ENCODE measurements at regions not wholly inside any gene's neighbourhood (a gene's known extent, or its start where the extent isn't known, plus 50 kb on each side); places are given as distances from the start of the nearest gene placed in this dataset.

GRCh38 chr2:5304640-5305039 lies 387.5 kb upstream of the SOX11 start:
- Histone ChIP-seq H3K9me3 (ENCODE audit: insufficient read depth, low read depth) (no peaks in the 10 kb centered on the region), H2AFZ (no peak overlapping the region), H3K9me2 (ENCODE audit: insufficient read depth) (0 out of 2 replicates have a peak, but pooled peaks cover 4% of the 10 kb centered on the region), H3K4me2 (no peak overlapping the region), H3K36me3 (ENCODE audit: low read depth) (no peaks in the 10 kb centered on the region), H3K27ac (no peak overlapping the region), H3K4me3 (no peak overlapping the region), H3F3A (ENCODE audit: insufficient read depth, low read depth) (no peaks in the 10 kb centered on the region), H3K4me1 (replicated peaks; ENCODE audit: insufficient read depth) (no peaks in the 10 kb centered on the region), H3K27me3 (ENCODE audit: insufficient read depth, low read depth) (no peaks in the 10 kb centered on the region), H3K79me2 (ENCODE audit: low read depth) (no peaks in the 10 kb centered on the region), H4K20me1 (ENCODE audit: insufficient read depth) (0 out of 2 replicates have a peak, but pooled peaks cover 4% of the 10 kb centered on the region)
- POLR2A ChIA-PET (ENCODE audit: unreplicated experiment), result no interaction called here
- BruUV-seq (replicated peaks), result no TSS peak
- no peak for DNase-seq
- CTCF ChIA-PET, result no interaction called here
- TF ChIP-seq CTCF (conservative IDR thresholded peaks at IDR 0.05) (no peak), EZH2 (IDR thresholded peaks at IDR 0.05; ENCODE audit: low read depth) (no peak)
- intact Hi-C loops (cut with micrococcal nuclease; ENCODE audit: unreplicated experiment), result no loop called here

- Histone ChIP-seq H3K27me3 (ENCODE audit: insufficient read depth, low read depth) (no peaks in the 10 kb centered on the region), H3K9me3 (ENCODE audit: insufficient read depth, low read depth) (no peaks in the 10 kb centered on the region), H3K4me2 (no peak overlapping the region), H4K20me1 (ENCODE audit: insufficient read depth) (no peaks in the 10 kb centered on the region), H3K79me2 (ENCODE audit: low read depth) (no peaks in the 10 kb centered on the region), H3K4me3 (no peak overlapping the region), H3K36me3 (ENCODE audit: low read depth) (no peaks in the 10 kb centered on the region), H3F3A (ENCODE audit: insufficient read depth, low read depth) (no peaks in the 10 kb centered on the region), H2AFZ (no peak overlapping the region), H3K9me2 (ENCODE audit: insufficient read depth) (no peaks in the 10 kb centered on the region), H3K4me1 (replicated peaks; ENCODE audit: insufficient read depth) (no peaks in the 10 kb centered on the region), H3K27ac (no peak overlapping the region)
- TF ChIP-seq CTCF (conservative IDR thresholded peaks at IDR 0.05) (no peak), EZH2 (IDR thresholded peaks at IDR 0.05; ENCODE audit: low read depth) (no peak)
- intact Hi-C loops (cut with micrococcal nuclease; ENCODE audit: unreplicated experiment), result no loop called here
- no peak for DNase-seq
- CTCF ChIA-PET, result no interaction called here
- BruUV-seq (replicated peaks), result no TSS peak
- POLR2A ChIA-PET (ENCODE audit: unreplicated experiment), result no interaction called here
Measured at GRCh38 chr2:5315041-5315440, 377.1 kb upstream of the SOX11 start.

- no peak overlapping the region for H2AFZ ChIP-seq
- no TSS peak for BruUV-seq (replicated peaks)
- CTCF ChIA-PET, result no interaction called here
- no peaks in the 10 kb centered on the region for H3K79me2 ChIP-seq (ENCODE audit: low read depth)
- no peaks in the 10 kb centered on the region for H3K4me1 ChIP-seq (replicated peaks; ENCODE audit: insufficient read depth)
- H3F3A ChIP-seq (ENCODE audit: insufficient read depth, low read depth), result no peaks in the 10 kb centered on the region
- no peaks in the 10 kb centered on the region for H3K36me3 ChIP-seq (ENCODE audit: low read depth)
- no peak for DNase-seq
- no peaks in the 10 kb centered on the region for H3K27me3 ChIP-seq (ENCODE audit: insufficient read depth, low read depth)
- no peak overlapping the region for H3K4me2 ChIP-seq
- no peaks in the 10 kb centered on the region for H3K9me3 ChIP-seq (ENCODE audit: insufficient read depth, low read depth)
- no peaks in the 10 kb centered on the region for H4K20me1 ChIP-seq (ENCODE audit: insufficient read depth)
- TF ChIP-seq CTCF (conservative IDR thresholded peaks at IDR 0.05) (no peak), EZH2 (IDR thresholded peaks at IDR 0.05; ENCODE audit: low read depth) (no peak)
- no peaks in the 10 kb centered on the region for H3K9me2 ChIP-seq (ENCODE audit: insufficient read depth)
- no peak overlapping the region for H3K27ac ChIP-seq
- no peak overlapping the region for H3K4me3 ChIP-seq
- intact Hi-C loops (cut with micrococcal nuclease; ENCODE audit: unreplicated experiment), result no loop called here
- POLR2A ChIA-PET (ENCODE audit: unreplicated experiment), result no interaction called here
Measured at GRCh38 chr2:5315512-5315911, 376.7 kb upstream of the SOX11 start.
